ENCODE measurements at regions not wholly inside any gene's neighbourhood (a gene's known extent, or its start where the extent isn't known, plus 50 kb on each side); places are given as distances from the start of the nearest gene placed in this dataset.

GRCh38 chr2:139454251-139454650, 674.1 kb upstream of the NXPH2 start:
- TF ChIP-seq GATA2 (IDR thresholded peaks at IDR 0.05; ENCODE audit: low read depth, low read length) (no peak), GATA3 (IDR thresholded peaks at IDR 0.05; ENCODE audit: low read depth, low read length) (no peak)
